Neural cell (in vitro differentiated cells): ENCODE measurements at regions not wholly inside any gene's neighbourhood (a gene's known extent, or its start where the extent isn't known, plus 50 kb on each side); places are given as distances from the start of the nearest gene placed in this dataset.

Experiments used
- H2AFZ ChIP-seq: fragments of 200-600, 300-800 bp; sonication (generic), shearing (Covaris generic); 2 replicates; pipeline ENCODE4 v1.6.0; 2014; ENCODE audit warnings: low read depth, mild to moderate bottlenecking, antibody characterized with exemption, low read length, moderate library complexity
- H3F3A ChIP-seq: fragments of 200-600 bp; shearing (Covaris generic); 2 replicates; pipeline ENCODE4 v1.6.1; 2016; ENCODE audit warnings: mild to moderate bottlenecking, moderate library complexity, mixed read lengths, antibody characterized with exemption, low read length; ENCODE audit not compliant: insufficient read depth, poor library complexity, severe bottlenecking
- H3K27ac ChIP-seq: fragments of 200-600, 300-800 bp; sonication (generic), shearing (Covaris generic); 2 replicates; pipeline ENCODE4 v1.5.1; 2014; ENCODE audit warnings: mild to moderate bottlenecking, low read length, moderate library complexity
- H3K27me3 ChIP-seq: fragments of 300-800, 200-600 bp; sonication (generic), shearing (Covaris generic); 2 replicates; pipeline ENCODE4 v1.6.0; 2014; ENCODE audit warnings: mild to moderate bottlenecking, low read depth, low read length, moderate library complexity; ENCODE audit not compliant: insufficient read depth
- H3K36me3 ChIP-seq: fragments of 300-800, 200-600 bp; sonication (generic), shearing (Covaris generic); 2 replicates; pipeline ENCODE4 v1.5.1; 2014; ENCODE audit warnings: mild to moderate bottlenecking, antibody characterized with exemption, low read length, moderate library complexity; ENCODE audit not compliant: insufficient read depth
- H3K4me2 ChIP-seq: fragments of 300-800, 200-600 bp; sonication (generic), shearing (Covaris generic); 2 replicates; pipeline ENCODE4 v1.6.0; 2014; ENCODE audit warnings: mild to moderate bottlenecking, low read length
- H3K4me3 ChIP-seq: fragments of 300-800, 200-600 bp; sonication (generic), shearing (Covaris generic); 2 replicates; pipeline ENCODE4 v1.5.1; 2014; ENCODE audit warnings: mild to moderate bottlenecking, low read length, moderate library complexity
- H3K79me2 ChIP-seq: fragments of 200-600 bp; shearing (Covaris generic); replicated peaks from 2 replicates; pipeline ENCODE4 v1.6.0; 2014; ENCODE audit warnings: mild to moderate bottlenecking, low read length, moderate library complexity; ENCODE audit not compliant: insufficient read depth
- H3K9ac ChIP-seq: fragments of 300-800, 200-600 bp; sonication (generic), shearing (Covaris generic); 2 replicates; pipeline ENCODE4 v1.6.1; 2016; ENCODE audit warnings: mild to moderate bottlenecking, low read length, mixed read lengths
- H3K9me2 ChIP-seq: fragments of 200-600 bp; shearing (Covaris generic); 2 replicates; pipeline ENCODE4 v1.6.1; 2016; ENCODE audit warnings: mild to moderate bottlenecking, low read length, mixed read lengths; ENCODE audit not compliant: insufficient read depth
- H3K9me3 ChIP-seq: fragments of 200-600, 300-800 bp; sonication (generic), shearing (Covaris generic); 2 replicates; pipeline ENCODE4 v1.6.1; 2016; ENCODE audit warnings: mild to moderate bottlenecking, mixed run types, low read length, moderate library complexity, mixed read lengths
- H4K20me1 ChIP-seq: fragments of 200-600 bp; shearing (Covaris generic); 2 replicates; pipeline ENCODE4 v1.6.1; 2016; ENCODE audit warnings: mild to moderate bottlenecking, mixed run types; ENCODE audit not compliant: insufficient read depth
- CTCF ChIP-seq: fragments of 450-650 bp; IDR thresholded peaks from 2 replicates; pipeline ENCODE4 v1.5.1; 2014; ENCODE audit warnings: antibody characterized with exemption, mild to moderate bottlenecking, moderate library complexity; ENCODE audit not compliant: poor library complexity, severe bottlenecking
- EP300 ChIP-seq: fragments of 450-650 bp; conservative IDR thresholded peaks from 2 replicates; pipeline ENCODE4 v1.6.1; 2014; ENCODE audit warnings: antibody characterized with exemption, mild to moderate bottlenecking, moderate library complexity; ENCODE audit not compliant: poor library complexity, severe bottlenecking
- EZH2 ChIP-seq: fragments of 200-600, 300-800 bp; shearing (Covaris generic), sonication (generic); IDR thresholded peaks from 2 replicates; pipeline ENCODE4 v1.6.1; 2014; ENCODE audit warnings: antibody characterized with exemption, low read length, borderline replicate concordance, mild to moderate bottlenecking; ENCODE audit not compliant: insufficient read depth, poor library complexity, severe bottlenecking
- MXI1 ChIP-seq: fragments of 450-650 bp; conservative IDR thresholded peaks from 2 replicates; pipeline ENCODE4 v1.6.1; 2014; ENCODE audit warnings: antibody characterized with exemption, mild to moderate bottlenecking; ENCODE audit not compliant: poor library complexity, severe bottlenecking
- POLR2AphosphoS5 ChIP-seq: IDR thresholded peaks from 2 replicates; pipeline ENCODE4 v1.6.1; 2012
- RAD21 ChIP-seq: fragments of 450-650 bp; conservative IDR thresholded peaks from 2 replicates; pipeline ENCODE4 v1.6.1; 2014; ENCODE audit warnings: antibody characterized with exemption, mild to moderate bottlenecking, moderate library complexity
- SMC3 ChIP-seq: fragments of 450-650 bp; conservative IDR thresholded peaks from 2 replicates; pipeline ENCODE4 v1.6.1; 2014; ENCODE audit warnings: antibody characterized with exemption, mild to moderate bottlenecking, moderate library complexity; ENCODE audit not compliant: poor library complexity
- TAF1 ChIP-seq: IDR thresholded peaks from 2 replicates; pipeline ENCODE4 v1.6.1; 2012; ENCODE audit warnings: low read depth
- TF ChIP-seq, protein P1 (sequence below): IDR thresholded peaks from 2 replicates; pipeline ENCODE4 v1.6.1; 2012; ENCODE audit warnings: borderline replicate concordance

DNA sequence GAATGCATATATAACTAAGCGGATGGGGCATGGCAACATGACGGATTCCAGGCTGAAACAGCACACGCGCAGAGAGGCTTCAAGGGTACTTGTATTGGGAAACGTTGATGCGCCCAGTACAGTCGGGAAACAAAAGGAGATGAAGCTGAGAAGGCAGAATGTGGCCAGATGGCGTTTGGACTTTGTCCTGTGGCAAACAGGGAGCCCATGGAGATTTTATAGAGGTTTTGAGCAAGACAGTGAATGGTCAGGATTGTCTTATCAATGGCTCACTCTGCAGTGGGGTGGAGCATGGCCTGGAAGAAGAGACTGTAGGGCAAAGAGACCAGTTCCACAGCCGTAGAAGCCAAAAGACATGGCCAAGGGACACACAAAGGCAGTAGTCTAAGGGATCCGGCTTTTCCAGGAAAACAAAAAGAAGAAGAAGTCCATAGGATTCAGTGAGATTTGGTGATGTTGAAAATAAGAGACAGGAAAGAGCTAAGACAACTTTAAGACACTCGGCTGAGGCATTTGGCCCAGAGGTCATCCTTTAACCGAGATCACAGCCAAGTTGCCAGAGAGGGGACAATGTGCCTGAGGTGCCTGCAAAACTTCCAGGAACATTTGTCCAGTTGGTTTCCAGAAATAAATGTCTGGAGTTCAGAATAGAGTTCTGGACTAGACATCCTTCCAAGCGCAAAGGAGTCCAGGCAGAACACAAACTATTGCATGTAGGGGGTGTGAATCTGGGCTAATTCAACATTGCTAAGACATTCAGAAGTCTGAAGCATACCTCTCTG is 123.0 kb upstream of the RREB1 start:
- H3K9ac ChIP-seq: no peak overlapping the region
- H2AFZ ChIP-seq: no peak overlapping the region
- no peaks in the 10 kb centered on the region for H3K27me3 ChIP-seq
- no peak overlapping the region for H3K27ac ChIP-seq
- no peaks in the 10 kb centered on the region for H3K9me2 ChIP-seq
- no peaks in the 10 kb centered on the region for H3F3A ChIP-seq
- H3K79me2 ChIP-seq: no peaks in the 10 kb centered on the region
- no peak overlapping the region for H3K4me2 ChIP-seq
- H3K9me3 ChIP-seq: no peaks in the 10 kb centered on the region
- H3K4me3 ChIP-seq: no peak overlapping the region
- H3K36me3 ChIP-seq: no peaks in the 10 kb centered on the region
- no peaks in the 10 kb centered on the region for H4K20me1 ChIP-seq
- TF ChIP-seq SMC3: no peak
- no peak for TF ChIP-seq POLR2AphosphoS5
- TF ChIP-seq TAF1: no peak
- no peak for TF ChIP-seq EZH2
- no peak for TF ChIP-seq EP300
- TF ChIP-seq, protein P1, sequence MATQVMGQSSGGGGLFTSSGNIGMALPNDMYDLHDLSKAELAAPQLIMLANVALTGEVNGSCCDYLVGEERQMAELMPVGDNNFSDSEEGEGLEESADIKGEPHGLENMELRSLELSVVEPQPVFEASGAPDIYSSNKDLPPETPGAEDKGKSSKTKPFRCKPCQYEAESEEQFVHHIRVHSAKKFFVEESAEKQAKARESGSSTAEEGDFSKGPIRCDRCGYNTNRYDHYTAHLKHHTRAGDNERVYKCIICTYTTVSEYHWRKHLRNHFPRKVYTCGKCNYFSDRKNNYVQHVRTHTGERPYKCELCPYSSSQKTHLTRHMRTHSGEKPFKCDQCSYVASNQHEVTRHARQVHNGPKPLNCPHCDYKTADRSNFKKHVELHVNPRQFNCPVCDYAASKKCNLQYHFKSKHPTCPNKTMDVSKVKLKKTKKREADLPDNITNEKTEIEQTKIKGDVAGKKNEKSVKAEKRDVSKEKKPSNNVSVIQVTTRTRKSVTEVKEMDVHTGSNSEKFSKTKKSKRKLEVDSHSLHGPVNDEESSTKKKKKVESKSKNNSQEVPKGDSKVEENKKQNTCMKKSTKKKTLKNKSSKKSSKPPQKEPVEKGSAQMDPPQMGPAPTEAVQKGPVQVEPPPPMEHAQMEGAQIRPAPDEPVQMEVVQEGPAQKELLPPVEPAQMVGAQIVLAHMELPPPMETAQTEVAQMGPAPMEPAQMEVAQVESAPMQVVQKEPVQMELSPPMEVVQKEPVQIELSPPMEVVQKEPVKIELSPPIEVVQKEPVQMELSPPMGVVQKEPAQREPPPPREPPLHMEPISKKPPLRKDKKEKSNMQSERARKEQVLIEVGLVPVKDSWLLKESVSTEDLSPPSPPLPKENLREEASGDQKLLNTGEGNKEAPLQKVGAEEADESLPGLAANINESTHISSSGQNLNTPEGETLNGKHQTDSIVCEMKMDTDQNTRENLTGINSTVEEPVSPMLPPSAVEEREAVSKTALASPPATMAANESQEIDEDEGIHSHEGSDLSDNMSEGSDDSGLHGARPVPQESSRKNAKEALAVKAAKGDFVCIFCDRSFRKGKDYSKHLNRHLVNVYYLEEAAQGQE: no peak
- no peak for TF ChIP-seq CTCF
- TF ChIP-seq RAD21: no peak
- TF ChIP-seq MXI1: no peak

GRCh38 chr6:6986344-6986743 is 121.4 kb upstream of the RREB1 start:
- Histone ChIP-seq H3F3A (no peaks in the 10 kb centered on the region), H3K4me3 (no peak overlapping the region), H4K20me1 (no peaks in the 10 kb centered on the region), H3K79me2 (no peaks in the 10 kb centered on the region), H3K27ac (no peak overlapping the region), H3K27me3 (no peaks in the 10 kb centered on the region), H3K9me2 (no peaks in the 10 kb centered on the region), H3K4me2 (no peak overlapping the region), H3K36me3 (no peaks in the 10 kb centered on the region), H3K9ac (no peak overlapping the region), H3K9me3 (no peaks in the 10 kb centered on the region), H2AFZ (no peak overlapping the region)
- TF ChIP-seq MXI1 (no peak), POLR2AphosphoS5 (no peak), CTCF (no peak), EP300 (no peak)
